OCI-LY7 (cell line): ENCODE measurements at regions not wholly inside any gene's neighbourhood (a gene's known extent, or its start where the extent isn't known, plus 50 kb on each side); places are given as distances from the start of the nearest gene placed in this dataset.

Source experiments
- BruUV-seq: library from RNA; stranded (reverse); fragments of 400-500 nt; replicated peaks from 2 replicates; lab custom pipeline; 2021; lab: Mats Ljungman, UMichigan
- CTCF ChIA-PET: fragments of 300-600 bp; sonication (Branson Sonifier 250); formaldehyde crosslinking; loops from one replicate; lab custom pipeline; 2022; ENCODE audit warnings: antibody characterized with exemption; ENCODE audit not compliant: unreplicated experiment; lab: Charles Lee
- POLR2A ChIA-PET: fragments of 300-600 bp; sonication (Branson Sonifier 250); formaldehyde crosslinking; loops from one replicate; lab custom pipeline; 2022; ENCODE audit warnings: antibody characterized with exemption; lab: Charles Lee
- DNase-seq: peaks from one replicate; pipeline ENCODE4 v3.0.0-alpha.2; 2015; ENCODE audit warnings: low spot score
- H2AFZ ChIP-seq: fragments of 200-600 bp; sonication (generic), shearing (Covaris generic); 2 replicates; pipeline ENCODE4 v1.6.1; 2014; ENCODE audit warnings: mild to moderate bottlenecking, antibody characterized with exemption, low read length, moderate library complexity
- H3K27ac ChIP-seq: fragments of 200-600 bp; sonication (generic); 2 replicates; pipeline ENCODE4 v1.5.1; 2014; ENCODE audit warnings: mixed run types, low read depth, mild to moderate bottlenecking, moderate library complexity, low read length, inconsistent platforms; ENCODE audit not compliant: poor library complexity, severe bottlenecking
- H3K36me3 ChIP-seq: fragments of 200-600 bp; sonication (generic); 2 replicates; pipeline ENCODE4 v1.6.1; 2014; ENCODE audit warnings: mild to moderate bottlenecking, antibody characterized with exemption, low read length, moderate library complexity, mixed read lengths; ENCODE audit not compliant: insufficient read depth
- H3K4me1 ChIP-seq: fragments of 200-600 bp; sonication (generic); 2 replicates; pipeline ENCODE4 v1.5.1; 2014; ENCODE audit warnings: mild to moderate bottlenecking, low read length; ENCODE audit not compliant: insufficient read depth, poor library complexity, severe bottlenecking
- H3K4me2 ChIP-seq: fragments of 200-600 bp; sonication (generic); 2 replicates; pipeline ENCODE4 v1.6.1; 2014; ENCODE audit warnings: mild to moderate bottlenecking, low read length
- H3K4me3 ChIP-seq: fragments of 200-600 bp; sonication (generic); 2 replicates; pipeline ENCODE4 v1.5.1; 2014; ENCODE audit warnings: mild to moderate bottlenecking, low read depth, low read length; ENCODE audit not compliant: poor library complexity, severe bottlenecking
- H3K79me2 ChIP-seq: fragments of 200-600 bp; sonication (generic); 2 replicates; pipeline ENCODE4 v1.6.1; 2016; ENCODE audit warnings: low read depth, mild to moderate bottlenecking, low read length, moderate library complexity, mixed read lengths; ENCODE audit not compliant: insufficient read depth
- H3K9me2 ChIP-seq: fragments of 200-600 bp; sonication (generic); 2 replicates; pipeline ENCODE4 v1.6.1; 2016; ENCODE audit warnings: mild to moderate bottlenecking, low read length, mixed read lengths; ENCODE audit not compliant: insufficient read depth
- H3K9me3 ChIP-seq: fragments of 200-600 bp; sonication (generic); 2 replicates; pipeline ENCODE4 v1.6.1; 2014; ENCODE audit warnings: mild to moderate bottlenecking, mixed run types, low read length, mixed read lengths
- H4K20me1 ChIP-seq: fragments of 200-600 bp; sonication (generic); 2 replicates; pipeline ENCODE4 v1.6.1; 2014; ENCODE audit warnings: mild to moderate bottlenecking, antibody characterized with exemption, low read length, moderate library complexity, mixed read lengths; ENCODE audit not compliant: insufficient read depth
- EZH2phosphoT487 ChIP-seq: fragments of 200-600 bp; sonication (generic); IDR thresholded peaks from 2 replicates; pipeline ENCODE4 v1.6.1; 2018; ENCODE audit warnings: low read depth, borderline replicate concordance, mild to moderate bottlenecking, mixed run types, antibody characterized with exemption, low read length, moderate library complexity, mixed read lengths
- intact Hi-C: fragments of 100-400 bp; cut with micrococcal nuclease; formaldehyde crosslinking; loops from one replicate; pipeline ENCODE4 v1.10.0; 2022; ENCODE audit not compliant: unreplicated experiment
- TF ChIP-seq, protein P1 (sequence below): fragments of 200-600 bp; sonication (generic); conservative IDR thresholded peaks from 2 replicates; pipeline ENCODE4 v1.5.1; 2014; ENCODE audit warnings: mild to moderate bottlenecking, antibody characterized with exemption, low read length, moderate library complexity, mixed read lengths

DNA sequence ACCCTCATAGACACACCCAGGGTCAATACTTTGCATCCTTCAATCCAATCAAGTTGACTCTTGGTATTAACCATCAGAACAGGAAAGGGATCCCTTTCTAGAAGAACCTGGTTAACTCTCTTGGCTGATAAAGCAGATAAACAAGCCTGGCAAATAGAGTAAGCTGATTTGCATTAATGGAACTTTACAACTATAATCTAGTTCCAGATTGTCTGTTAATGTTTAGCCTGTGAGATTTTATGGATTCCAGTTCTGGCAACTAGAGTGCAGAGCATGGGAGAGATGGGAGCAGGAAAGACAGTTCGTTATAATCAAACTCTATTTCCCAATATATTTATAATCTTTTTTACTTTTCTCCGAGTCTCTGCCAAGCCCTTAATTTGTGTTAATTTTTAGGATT, 272.6 kb upstream of the KLHL1 start:
- ChIA-PET POLR2A (no interaction called here), CTCF (no interaction called here)
- Histone ChIP-seq H3K36me3 (no peaks in the 10 kb centered on the region), H3K4me1 (no peaks in the 10 kb centered on the region), H3K9me2 (no peaks in the 10 kb centered on the region), H3K79me2 (no peaks in the 10 kb centered on the region), H3K4me2 (no peak overlapping the region), H2AFZ (no peak overlapping the region), H4K20me1 (no peaks in the 10 kb centered on the region), H3K27ac (no peak overlapping the region), H3K9me3 (no peaks in the 10 kb centered on the region), H3K4me3 (no peak overlapping the region)
- no peak for DNase-seq
- TF ChIP-seq, protein P1, sequence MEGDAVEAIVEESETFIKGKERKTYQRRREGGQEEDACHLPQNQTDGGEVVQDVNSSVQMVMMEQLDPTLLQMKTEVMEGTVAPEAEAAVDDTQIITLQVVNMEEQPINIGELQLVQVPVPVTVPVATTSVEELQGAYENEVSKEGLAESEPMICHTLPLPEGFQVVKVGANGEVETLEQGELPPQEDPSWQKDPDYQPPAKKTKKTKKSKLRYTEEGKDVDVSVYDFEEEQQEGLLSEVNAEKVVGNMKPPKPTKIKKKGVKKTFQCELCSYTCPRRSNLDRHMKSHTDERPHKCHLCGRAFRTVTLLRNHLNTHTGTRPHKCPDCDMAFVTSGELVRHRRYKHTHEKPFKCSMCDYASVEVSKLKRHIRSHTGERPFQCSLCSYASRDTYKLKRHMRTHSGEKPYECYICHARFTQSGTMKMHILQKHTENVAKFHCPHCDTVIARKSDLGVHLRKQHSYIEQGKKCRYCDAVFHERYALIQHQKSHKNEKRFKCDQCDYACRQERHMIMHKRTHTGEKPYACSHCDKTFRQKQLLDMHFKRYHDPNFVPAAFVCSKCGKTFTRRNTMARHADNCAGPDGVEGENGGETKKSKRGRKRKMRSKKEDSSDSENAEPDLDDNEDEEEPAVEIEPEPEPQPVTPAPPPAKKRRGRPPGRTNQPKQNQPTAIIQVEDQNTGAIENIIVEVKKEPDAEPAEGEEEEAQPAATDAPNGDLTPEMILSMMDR, result no peak
- TF ChIP-seq EZH2phosphoT487, result no peak
- intact Hi-C loops, result no loop called here
- no TSS peak for BruUV-seq

DNA sequence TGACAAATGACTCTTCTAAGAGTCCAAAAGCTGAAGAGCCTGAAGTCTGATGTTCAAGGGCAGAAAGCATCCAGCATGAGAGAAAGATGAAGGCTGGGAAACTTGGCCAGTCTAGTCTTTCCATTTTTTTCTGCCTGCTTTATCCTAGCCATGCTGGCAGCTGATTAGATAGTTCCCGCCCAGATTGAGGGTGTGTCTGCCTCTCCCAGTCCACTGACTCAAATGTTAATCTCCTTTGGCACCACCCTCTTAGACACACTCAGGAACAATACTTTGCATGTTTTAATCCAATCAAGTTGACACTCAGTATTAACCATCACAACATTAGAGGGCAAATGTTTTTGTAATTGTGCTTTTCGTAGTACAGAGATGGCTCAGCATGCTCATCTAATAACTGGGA, 267.5 kb upstream of the KLHL1 start:
- BruUV-seq, result no TSS peak
- no peak overlapping the region for H3K4me2 ChIP-seq
- ChIA-PET CTCF (no interaction called here), POLR2A (no interaction called here)
- no peaks in the 10 kb centered on the region for H3K9me2 ChIP-seq
- H3K9me3 ChIP-seq, result no peaks in the 10 kb centered on the region
- no peak for DNase-seq
- no peak overlapping the region for H3K4me3 ChIP-seq
- H3K79me2 ChIP-seq, result no peaks in the 10 kb centered on the region
- H4K20me1 ChIP-seq, result no peaks in the 10 kb centered on the region
- intact Hi-C loops, result no loop called here
- H3K36me3 ChIP-seq, result no peaks in the 10 kb centered on the region
- H2AFZ ChIP-seq, result no peak overlapping the region
- H3K4me1 ChIP-seq, result no peaks in the 10 kb centered on the region
- H3K27ac ChIP-seq, result no peak overlapping the region
- TF ChIP-seq EZH2phosphoT487, result no peak
- TF ChIP-seq, protein P1, result no peak

DNA sequence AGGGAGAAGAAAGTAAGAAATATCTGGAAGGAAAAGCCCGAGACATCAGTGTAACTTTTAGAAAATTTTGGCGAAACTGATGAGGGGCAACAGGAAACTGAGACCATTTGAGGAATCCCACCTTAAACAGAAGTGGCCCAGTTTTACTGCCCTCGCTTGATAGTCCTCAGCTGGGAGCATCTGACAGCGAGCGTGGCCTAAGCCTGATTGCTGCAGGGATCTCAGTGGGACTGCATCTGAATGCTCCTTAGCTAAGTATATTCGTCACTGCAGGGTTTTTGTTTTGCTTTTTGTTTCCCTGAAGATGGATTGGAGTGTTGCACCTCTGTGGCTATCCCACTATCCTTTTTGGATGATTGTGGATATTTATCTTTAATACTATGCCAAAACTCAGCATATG, 262.7 kb upstream of the KLHL1 start:
- no peak overlapping the region for H2AFZ ChIP-seq
- no peak overlapping the region for H3K27ac ChIP-seq
- H3K4me2 ChIP-seq, result no peak overlapping the region
- H3K4me1 ChIP-seq, result no peaks in the 10 kb centered on the region
- intact Hi-C loops, result no loop called here
- no peaks in the 10 kb centered on the region for H3K9me2 ChIP-seq
- ChIA-PET CTCF (no interaction called here), POLR2A (interaction anchor here (0.7 kb wide), 1 partner anchor 24 kb away, joined by 3 read pairs; no protein-coding TSS in a partner anchor)
- no peaks in the 10 kb centered on the region for H3K9me3 ChIP-seq
- H4K20me1 ChIP-seq, result no peaks in the 10 kb centered on the region
- no peaks in the 10 kb centered on the region for H3K79me2 ChIP-seq
- H3K36me3 ChIP-seq, result no peaks in the 10 kb centered on the region
- no TSS peak for BruUV-seq
- no peak for DNase-seq
- TF ChIP-seq, protein P1, result no peak
- TF ChIP-seq EZH2phosphoT487, result no peak
- H3K4me3 ChIP-seq, result no peak overlapping the region
